ENCODE measurements at regions not wholly inside any gene's neighbourhood (a gene's known extent, or its start where the extent isn't known, plus 50 kb on each side); places are given as distances from the start of the nearest gene placed in this dataset.

- H3K36me3 Mint-ChIP-seq (ENCODE audit: low read depth): no peaks in the 10 kb centered on the region
- no peaks in the 10 kb centered on the region for H3K9me3 Mint-ChIP-seq
- no peak for TF ChIP-seq CTCF (IDR thresholded peaks at IDR 0.05)
- H3K4me3 Mint-ChIP-seq: no peak overlapping the region
- no peaks in the 10 kb centered on the region for H3K27me3 Mint-ChIP-seq (ENCODE audit: low read depth, poor library complexity)
- H3K4me1 Mint-ChIP-seq: peaks cover 10% of the 10 kb centered on the region
- DNase-seq: no peak
- no peak overlapping the region for H3K27ac Mint-ChIP-seq
These were observed 219.7 kb downstream of the CD47 start for GRCh38 chr3:107870943-107871638.

- DNase-seq: no peak
- Mint-ChIP-seq H3K36me3 (ENCODE audit: low read depth) (no peaks in the 10 kb centered on the region), H3K4me3 (no peak overlapping the region)
These were observed 220.7 kb downstream of the CD47 start for GRCh38 chr3:107870096-107870495.

GRCh38 chr3:107868449-107868848, 222.4 kb downstream of the CD47 start:
- H3K9me3 Mint-ChIP-seq: no peaks in the 10 kb centered on the region
- no peak overlapping the region for H3K27ac Mint-ChIP-seq
- no peak for TF ChIP-seq CTCF (IDR thresholded peaks at IDR 0.05)
- H3K4me3 Mint-ChIP-seq: no peak overlapping the region
- DNase-seq: no peak
- peaks cover 10% of the 10 kb centered on the region for H3K4me1 Mint-ChIP-seq
- no peaks in the 10 kb centered on the region for H3K27me3 Mint-ChIP-seq (ENCODE audit: low read depth, poor library complexity)
- H3K36me3 Mint-ChIP-seq (ENCODE audit: low read depth): no peaks in the 10 kb centered on the region

More at GRCh38 chr3:107870096-107870495, 220.7 kb downstream of the CD47 start:
- H3K27ac Mint-ChIP-seq: no peak overlapping the region
- no peaks in the 10 kb centered on the region for H3K9me3 Mint-ChIP-seq
- H3K27me3 Mint-ChIP-seq (ENCODE audit: low read depth, poor library complexity): no peaks in the 10 kb centered on the region
- peaks cover 10% of the 10 kb centered on the region for H3K4me1 Mint-ChIP-seq
- TF ChIP-seq CTCF (IDR thresholded peaks at IDR 0.05): no peak

GRCh38 chr3:107861904-107862303, 228.9 kb downstream of the CD47 start:
- Mint-ChIP-seq H3K27me3 (ENCODE audit: low read depth, poor library complexity) (peaks cover 8% of the 10 kb centered on the region), H3K4me1 (peaks cover 11% of the 10 kb centered on the region), H3K36me3 (ENCODE audit: low read depth) (no peaks in the 10 kb centered on the region), H3K9me3 (no peaks in the 10 kb centered on the region), H3K27ac (no peak overlapping the region), H3K4me3 (no peak overlapping the region)
- no peak for DNase-seq
- no peak for TF ChIP-seq CTCF (IDR thresholded peaks at IDR 0.05)

- Mint-ChIP-seq H3K9me3 (no peaks in the 10 kb centered on the region), H3K27ac (no peak overlapping the region), H3K4me1 (peaks cover 8% of the 10 kb centered on the region), H3K4me3 (no peak overlapping the region), H3K36me3 (ENCODE audit: low read depth) (no peaks in the 10 kb centered on the region), H3K27me3 (ENCODE audit: low read depth, poor library complexity) (peaks cover 8% of the 10 kb centered on the region)
- DNase-seq: no peak
- no peak for TF ChIP-seq CTCF (IDR thresholded peaks at IDR 0.05)
These were observed 229.4 kb downstream of the CD47 start for GRCh38 chr3:107861422-107861821.

Measured in nephron progenitor cell (in vitro differentiated cells).